ENCODE measurements at regions not wholly inside any gene's neighbourhood (a gene's known extent, or its start where the extent isn't known, plus 50 kb on each side); places are given as distances from the start of the nearest gene placed in this dataset.

DNA sequence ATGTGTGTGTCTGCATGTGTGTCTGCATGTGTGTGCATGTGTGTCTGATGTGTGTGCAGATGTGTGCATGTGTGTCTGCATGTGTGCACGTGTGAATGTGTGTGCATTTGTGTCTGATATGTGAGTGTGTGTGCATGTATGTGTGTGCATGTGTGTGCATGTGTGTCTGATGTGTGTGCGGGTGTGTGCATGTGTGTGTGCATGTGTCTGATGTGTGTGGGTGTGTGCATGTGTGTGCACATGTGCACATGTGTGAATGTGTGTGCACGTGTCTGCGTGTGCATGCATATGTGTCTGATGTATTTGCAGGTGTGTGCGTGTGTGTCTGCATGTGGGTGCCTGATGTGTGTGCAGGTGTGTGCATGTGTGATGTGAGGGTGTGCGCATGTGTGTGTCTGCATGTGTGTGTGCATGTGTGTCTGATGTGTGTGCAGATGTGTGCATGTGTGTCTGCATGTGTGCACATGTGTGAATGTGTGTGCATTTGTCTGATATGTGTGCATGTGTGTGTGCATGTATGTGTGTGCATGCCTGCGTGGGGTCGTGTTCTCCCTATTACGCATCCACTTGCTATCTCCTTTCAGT, 470.1 kb upstream of the HS6ST1 start:
- BruUV-seq (replicated peaks): no TSS peak
- intact Hi-C loops (cut with micrococcal nuclease): no loop called here
- Histone ChIP-seq H3K36me3 (ENCODE audit: control insufficient read depth in 2 of 2, extremely low read depth in 1 of 2, insufficient read depth in 2 of 2, low read length in 2 of 2) (no peaks in the 10 kb centered on the region), H3K9me1 (replicated peaks; ENCODE audit: control insufficient read depth, extremely low read depth, insufficient read depth, low read length) (no peaks in the 10 kb centered on the region), H4K20me1 (replicated peaks; ENCODE audit: control insufficient read depth, extremely low read depth, insufficient read depth, low read length) (no peaks in the 10 kb centered on the region), H3K9me3 (replicated peaks; ENCODE audit: control insufficient read depth, insufficient read depth, low read length) (no peaks in the 10 kb centered on the region), H3K9ac (replicated peaks; ENCODE audit: extremely low read depth, insufficient read depth, low read length) (no peak overlapping the region), H3K4me3 (replicated peaks in 1 of 3; ENCODE audit: insufficient read depth in 1 of 3, low read depth in 1 of 3, low read length in 3 of 3) (no peak overlapping the region), H3K27me3 (ENCODE audit: control insufficient read depth in 2 of 2, insufficient read depth in 2 of 2, low read length in 2 of 2) (no peaks in the 10 kb centered on the region), H3K4me2 (ENCODE audit: insufficient read depth, low read length) (no peak overlapping the region), H3K4me1 (ENCODE audit: control insufficient read depth, extremely low read depth, insufficient read depth, low read length) (no peaks in the 10 kb centered on the region), H3K79me2 (ENCODE audit: control insufficient read depth, insufficient read depth, low read length) (no peaks in the 10 kb centered on the region), H3K27ac (ENCODE audit: insufficient read depth, low read depth, low read length) (no peak overlapping the region), H2AFZ (ENCODE audit: low read depth, low read length) (no peak overlapping the region)
- TF ChIP-seq GATA2 (IDR thresholded peaks at IDR 0.05; ENCODE audit: insufficient read depth, insufficient read length, low read depth, low read length): no peak
- TF ChIP-seq, protein P1, sequence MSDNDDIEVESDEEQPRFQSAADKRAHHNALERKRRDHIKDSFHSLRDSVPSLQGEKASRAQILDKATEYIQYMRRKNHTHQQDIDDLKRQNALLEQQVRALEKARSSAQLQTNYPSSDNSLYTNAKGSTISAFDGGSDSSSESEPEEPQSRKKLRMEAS (IDR thresholded peaks at IDR 0.05; ENCODE audit: insufficient read depth, insufficient read length): peak; percentile 23
- ChIA-PET CTCF (no interaction called here), POLR2A (no interaction called here)
- no peak for DNase-seq (ENCODE audit: low read depth, low spot score)
- dilution Hi-C loops (cut with MboI; ENCODE audit: extremely low pct_ligation_motif_present, low sequenced_read_pairs): no loop called here
- no peak for FAIRE-seq

DNA sequence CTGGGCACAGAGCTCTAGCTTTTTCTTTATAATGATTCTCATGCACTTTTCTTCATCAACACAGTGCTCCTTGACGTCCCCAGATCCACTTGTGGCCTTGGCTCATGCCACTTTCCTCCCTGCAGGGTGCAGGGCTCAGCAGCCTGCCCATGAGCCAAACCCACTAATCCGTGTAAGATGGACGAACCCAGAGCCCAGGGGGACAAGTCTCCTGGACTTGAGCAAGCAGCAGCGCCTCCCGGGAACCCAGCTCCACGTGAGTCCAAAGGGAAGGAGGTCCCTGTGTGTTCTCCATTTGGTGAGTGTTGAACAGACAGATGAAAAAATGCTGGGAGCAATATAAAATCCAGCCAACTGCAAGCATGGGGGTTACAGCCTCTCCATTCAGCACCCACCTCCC, 470.6 kb upstream of the HS6ST1 start:
- H3K4me3 ChIP-seq (replicated peaks in 1 of 3; ENCODE audit: insufficient read depth in 1 of 3, low read depth in 1 of 3, low read length in 3 of 3): no peak overlapping the region
- H3K79me2 ChIP-seq (ENCODE audit: control insufficient read depth, insufficient read depth, low read length): no peaks in the 10 kb centered on the region
- no TSS peak for BruUV-seq (replicated peaks)
- ChIA-PET CTCF (no interaction called here), POLR2A (no interaction called here)
- no peak overlapping the region for H2AFZ ChIP-seq (ENCODE audit: low read depth, low read length)
- no peaks in the 10 kb centered on the region for H3K4me1 ChIP-seq (ENCODE audit: control insufficient read depth, extremely low read depth, insufficient read depth, low read length)
- H3K9me1 ChIP-seq (replicated peaks; ENCODE audit: control insufficient read depth, extremely low read depth, insufficient read depth, low read length): no peaks in the 10 kb centered on the region
- no peaks in the 10 kb centered on the region for H3K9me3 ChIP-seq (replicated peaks; ENCODE audit: control insufficient read depth, insufficient read depth, low read length)
- H3K4me2 ChIP-seq (ENCODE audit: insufficient read depth, low read length): no peak overlapping the region
- intact Hi-C loops (cut with micrococcal nuclease): no loop called here
- DNase-seq (ENCODE audit: low read depth, low spot score) (no peak), FAIRE-seq (no peak)
- H3K9ac ChIP-seq (replicated peaks; ENCODE audit: extremely low read depth, insufficient read depth, low read length): no peak overlapping the region
- no peak overlapping the region for H3K27ac ChIP-seq (ENCODE audit: insufficient read depth, low read depth, low read length)
- TF ChIP-seq, protein P1 (IDR thresholded peaks at IDR 0.05; ENCODE audit: insufficient read depth, insufficient read length): no peak
- TF ChIP-seq EZH2 (IDR thresholded peaks at IDR 0.05; ENCODE audit: borderline replicate concordance, low read depth, low read length, severe bottlenecking): no peak
- TF ChIP-seq POLR2AphosphoS5 (IDR thresholded peaks at IDR 0.05; ENCODE audit: insufficient read depth, low read depth, low read length): no peak
- no peak for TF ChIP-seq JUN (IDR thresholded peaks at IDR 0.05; ENCODE audit: borderline replicate concordance, insufficient read depth, insufficient read length, low read depth)
- TF ChIP-seq MYC (IDR thresholded peaks at IDR 0.05; ENCODE audit: low read depth, low read length): no peak
- no peak for TF ChIP-seq FOS (IDR thresholded peaks at IDR 0.05; ENCODE audit: borderline replicate concordance, insufficient read depth, low read length)
- TF ChIP-seq, protein P2, sequence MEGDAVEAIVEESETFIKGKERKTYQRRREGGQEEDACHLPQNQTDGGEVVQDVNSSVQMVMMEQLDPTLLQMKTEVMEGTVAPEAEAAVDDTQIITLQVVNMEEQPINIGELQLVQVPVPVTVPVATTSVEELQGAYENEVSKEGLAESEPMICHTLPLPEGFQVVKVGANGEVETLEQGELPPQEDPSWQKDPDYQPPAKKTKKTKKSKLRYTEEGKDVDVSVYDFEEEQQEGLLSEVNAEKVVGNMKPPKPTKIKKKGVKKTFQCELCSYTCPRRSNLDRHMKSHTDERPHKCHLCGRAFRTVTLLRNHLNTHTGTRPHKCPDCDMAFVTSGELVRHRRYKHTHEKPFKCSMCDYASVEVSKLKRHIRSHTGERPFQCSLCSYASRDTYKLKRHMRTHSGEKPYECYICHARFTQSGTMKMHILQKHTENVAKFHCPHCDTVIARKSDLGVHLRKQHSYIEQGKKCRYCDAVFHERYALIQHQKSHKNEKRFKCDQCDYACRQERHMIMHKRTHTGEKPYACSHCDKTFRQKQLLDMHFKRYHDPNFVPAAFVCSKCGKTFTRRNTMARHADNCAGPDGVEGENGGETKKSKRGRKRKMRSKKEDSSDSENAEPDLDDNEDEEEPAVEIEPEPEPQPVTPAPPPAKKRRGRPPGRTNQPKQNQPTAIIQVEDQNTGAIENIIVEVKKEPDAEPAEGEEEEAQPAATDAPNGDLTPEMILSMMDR (IDR thresholded peaks at IDR 0.05; ENCODE audit: extremely low read depth in 1 of 2, insufficient read depth in 1 of 2, low read depth in 1 of 2, low read length in 2 of 2): no peak
- TF ChIP-seq POLR2A (IDR thresholded peaks at IDR 0.05; ENCODE audit: low read depth, low read length): no peak
- TF ChIP-seq GATA2 (IDR thresholded peaks at IDR 0.05; ENCODE audit: insufficient read depth, insufficient read length, low read depth, low read length): no peak
- no peaks in the 10 kb centered on the region for H3K27me3 ChIP-seq (ENCODE audit: control insufficient read depth in 2 of 2, insufficient read depth in 2 of 2, low read length in 2 of 2)
- no peaks in the 10 kb centered on the region for H4K20me1 ChIP-seq (replicated peaks; ENCODE audit: control insufficient read depth, extremely low read depth, insufficient read depth, low read length)
- no peaks in the 10 kb centered on the region for H3K36me3 ChIP-seq (ENCODE audit: control insufficient read depth in 2 of 2, extremely low read depth in 1 of 2, insufficient read depth in 2 of 2, low read length in 2 of 2)
- dilution Hi-C loops (cut with MboI; ENCODE audit: extremely low pct_ligation_motif_present, low sequenced_read_pairs): no loop called here
